ENCODE measurements at regions not wholly inside any gene's neighbourhood (a gene's known extent, or its start where the extent isn't known, plus 50 kb on each side); places are given as distances from the start of the nearest gene placed in this dataset.

GRCh38 chr1:60129911-60130310 is 56.3 kb upstream of the C1orf87 start:
- TF ChIP-seq, protein P1, sequence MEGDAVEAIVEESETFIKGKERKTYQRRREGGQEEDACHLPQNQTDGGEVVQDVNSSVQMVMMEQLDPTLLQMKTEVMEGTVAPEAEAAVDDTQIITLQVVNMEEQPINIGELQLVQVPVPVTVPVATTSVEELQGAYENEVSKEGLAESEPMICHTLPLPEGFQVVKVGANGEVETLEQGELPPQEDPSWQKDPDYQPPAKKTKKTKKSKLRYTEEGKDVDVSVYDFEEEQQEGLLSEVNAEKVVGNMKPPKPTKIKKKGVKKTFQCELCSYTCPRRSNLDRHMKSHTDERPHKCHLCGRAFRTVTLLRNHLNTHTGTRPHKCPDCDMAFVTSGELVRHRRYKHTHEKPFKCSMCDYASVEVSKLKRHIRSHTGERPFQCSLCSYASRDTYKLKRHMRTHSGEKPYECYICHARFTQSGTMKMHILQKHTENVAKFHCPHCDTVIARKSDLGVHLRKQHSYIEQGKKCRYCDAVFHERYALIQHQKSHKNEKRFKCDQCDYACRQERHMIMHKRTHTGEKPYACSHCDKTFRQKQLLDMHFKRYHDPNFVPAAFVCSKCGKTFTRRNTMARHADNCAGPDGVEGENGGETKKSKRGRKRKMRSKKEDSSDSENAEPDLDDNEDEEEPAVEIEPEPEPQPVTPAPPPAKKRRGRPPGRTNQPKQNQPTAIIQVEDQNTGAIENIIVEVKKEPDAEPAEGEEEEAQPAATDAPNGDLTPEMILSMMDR (IDR thresholded peaks at IDR 0.05), result no peak

DNA sequence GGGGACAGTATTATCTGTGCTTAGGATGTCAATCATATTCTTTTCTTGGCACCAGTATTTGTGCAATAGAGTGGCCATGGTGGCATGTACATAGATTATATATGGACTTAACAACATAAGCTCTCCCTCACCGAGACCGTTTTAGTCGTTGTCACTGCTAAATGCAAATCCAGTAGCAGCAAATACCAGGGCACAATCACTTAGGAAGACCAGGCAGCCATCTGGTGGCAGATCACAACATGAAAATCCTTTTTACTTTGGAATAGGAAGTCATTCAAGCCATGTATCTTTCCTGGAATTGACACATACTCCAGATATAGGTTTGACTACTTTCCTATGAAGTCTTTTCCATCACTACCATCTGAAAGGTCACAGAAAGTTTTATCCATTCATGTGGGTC is 53.2 kb upstream of the C1orf87 start:
- TF ChIP-seq, protein P1 (IDR thresholded peaks at IDR 0.05), result peak; percentile 36; the same call in 1 of the 2 replicates
